ENCODE measurements at regions not wholly inside any gene's neighbourhood (a gene's known extent, or its start where the extent isn't known, plus 50 kb on each side); places are given as distances from the start of the nearest gene placed in this dataset.

GRCh38 chr3:115487968-115488367 is 135.3 kb upstream of the GAP43 start:
- Histone ChIP-seq H3K27ac (ENCODE audit: low read depth, low read length) (no peak overlapping the region), H3K36me3 (ENCODE audit: control insufficient read depth in 2 of 3, insufficient read depth in 3 of 3, low read length in 3 of 3) (no peaks in the 10 kb centered on the region), H3K4me3 (ENCODE audit: low read length) (no peak overlapping the region), H3K27me3 (ENCODE audit: control insufficient read depth in 2 of 2, insufficient read depth in 2 of 2, low read length in 2 of 2) (no peaks in the 10 kb centered on the region), H3K9me3 (ENCODE audit: control insufficient read depth in 2 of 3, low read length in 3 of 3) (no peaks in the 10 kb centered on the region), H3K4me1 (ENCODE audit: control insufficient read depth in 2 of 2, insufficient read depth in 2 of 2, low read length in 2 of 2) (no peaks in the 10 kb centered on the region)
- Mint-ChIP-seq H3K4me3 (no peak overlapping the region), H3K36me3 (no peaks in the 10 kb centered on the region), H3K9me3 (peaks cover 0 to 6% (median under 1%) of the 10 kb centered on the region in 11 donors), H3K27ac (no peak overlapping the region), H3K4me1 (no peaks in the 10 kb centered on the region), H3K27me3 (peaks cover 0 to 27% (median 10%) of the 10 kb centered on the region in 5 donors)
- DNase-seq = no peak
- CTCF ChIA-PET = no interaction called here
- intact Hi-C loops (cut with micrococcal nuclease) = no loop called here
- no peak for ATAC-seq
- POLR2A ChIA-PET = no interaction called here

GRCh38 chr3:115488409-115488808 is 134.9 kb upstream of the GAP43 start:
- ATAC-seq (no peak), DNase-seq (no peak)
- Histone ChIP-seq H3K36me3 (ENCODE audit: control insufficient read depth in 2 of 3, insufficient read depth in 3 of 3, low read length in 3 of 3) (no peaks in the 10 kb centered on the region), H3K9me3 (ENCODE audit: control insufficient read depth in 2 of 3, low read length in 3 of 3) (no peaks in the 10 kb centered on the region), H3K4me1 (ENCODE audit: control insufficient read depth in 2 of 2, insufficient read depth in 2 of 2, low read length in 2 of 2) (no peaks in the 10 kb centered on the region), H3K27ac (ENCODE audit: low read depth, low read length) (no peak overlapping the region), H3K4me3 (ENCODE audit: low read length) (no peak overlapping the region), H3K27me3 (ENCODE audit: control insufficient read depth in 2 of 2, insufficient read depth in 2 of 2, low read length in 2 of 2) (no peaks in the 10 kb centered on the region)
- intact Hi-C loops (cut with micrococcal nuclease) = no loop called here
- Mint-ChIP-seq H3K36me3 (no peaks in the 10 kb centered on the region), H3K9me3 (peaks cover 0 to 4% (median 0%) of the 10 kb centered on the region in 11 donors), H3K4me1 (no peaks in the 10 kb centered on the region), H3K27me3 (peaks cover 0 to 25% (median 11%) of the 10 kb centered on the region in 5 donors), H3K4me3 (no peak overlapping the region), H3K27ac (no peak overlapping the region)
- POLR2A ChIA-PET = no interaction called here
- CTCF ChIA-PET = no interaction called here

GRCh38 chr3:115494826-115495225 is 128.5 kb upstream of the GAP43 start:
- ChIA-PET POLR2A (no interaction called here), CTCF (no interaction called here)
- Histone ChIP-seq H3K9me3 (ENCODE audit: control insufficient read depth in 2 of 3, low read length in 3 of 3) (no peaks in the 10 kb centered on the region), H3K36me3 (ENCODE audit: control insufficient read depth in 2 of 3, insufficient read depth in 3 of 3, low read length in 3 of 3) (no peaks in the 10 kb centered on the region), H3K27ac (ENCODE audit: low read depth, low read length) (no peak overlapping the region), H3K4me3 (ENCODE audit: low read length) (no peak overlapping the region), H3K4me1 (ENCODE audit: control insufficient read depth in 2 of 2, insufficient read depth in 2 of 2, low read length in 2 of 2) (no peaks in the 10 kb centered on the region), H3K27me3 (ENCODE audit: control insufficient read depth in 2 of 2, insufficient read depth in 2 of 2, low read length in 2 of 2) (no peaks in the 10 kb centered on the region)
- Mint-ChIP-seq H3K36me3 (no peaks in the 10 kb centered on the region), H3K4me3 (no peak overlapping the region), H3K9me3 (peaks cover 0 to 4% (median 0%) of the 10 kb centered on the region in 11 donors), H3K4me1 (no peaks in the 10 kb centered on the region), H3K27me3 (peaks cover 4 to 29% (median 16%) of the 10 kb centered on the region in 5 donors), H3K27ac (no peak overlapping the region)
- no peak for DNase-seq
- intact Hi-C loops (cut with micrococcal nuclease) = no loop called here
- no peak for ATAC-seq

DNA sequence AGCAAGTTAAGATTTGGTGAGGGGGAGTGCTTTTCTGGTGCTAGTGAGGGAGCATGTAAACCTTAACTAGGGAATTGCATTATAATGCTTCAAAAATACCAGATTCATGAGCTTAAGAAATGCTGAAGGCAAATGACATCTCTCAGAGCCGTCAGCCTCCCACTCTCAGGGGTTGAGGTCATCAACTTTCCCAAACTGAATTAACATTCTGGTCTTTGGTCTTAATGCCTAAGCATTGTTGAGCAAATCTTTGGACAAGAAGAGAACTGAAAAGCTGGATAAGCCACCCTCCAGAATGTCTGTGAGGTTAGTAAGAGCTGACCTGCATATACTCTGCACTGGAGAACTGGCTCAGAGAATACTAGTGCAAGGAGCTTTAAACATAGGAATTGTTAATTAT is 124.9 kb upstream of the GAP43 start:
- H3K4me3 Mint-ChIP-seq = no peak overlapping the region
- no peak overlapping the region for H3K27ac Mint-ChIP-seq
- Histone ChIP-seq H3K4me1 (ENCODE audit: control insufficient read depth in 2 of 2, insufficient read depth in 2 of 2, low read length in 2 of 2) (no peaks in the 10 kb centered on the region), H3K9me3 (ENCODE audit: control insufficient read depth in 2 of 3, low read length in 3 of 3) (no peaks in the 10 kb centered on the region), H3K4me3 (ENCODE audit: low read length) (no peak overlapping the region), H3K27ac (ENCODE audit: low read depth, low read length) (no peak overlapping the region), H3K36me3 (ENCODE audit: control insufficient read depth in 2 of 3, insufficient read depth in 3 of 3, low read length in 3 of 3) (no peaks in the 10 kb centered on the region), H3K27me3 (ENCODE audit: control insufficient read depth in 2 of 2, insufficient read depth in 2 of 2, low read length in 2 of 2) (no peaks in the 10 kb centered on the region)
- no peak for ATAC-seq
- H3K9me3 Mint-ChIP-seq = peaks cover 0 to 4% (median 0%) of the 10 kb centered on the region in 11 donors
- no peaks in the 10 kb centered on the region for H3K36me3 Mint-ChIP-seq
- H3K4me1 Mint-ChIP-seq = no peaks in the 10 kb centered on the region
- CTCF ChIA-PET = no interaction called here
- intact Hi-C loops (cut with micrococcal nuclease) = no loop called here
- peaks cover 4 to 24% (median 21%) of the 10 kb centered on the region in 5 donors for H3K27me3 Mint-ChIP-seq
- no peak for DNase-seq
- POLR2A ChIA-PET = no interaction called here

DNA sequence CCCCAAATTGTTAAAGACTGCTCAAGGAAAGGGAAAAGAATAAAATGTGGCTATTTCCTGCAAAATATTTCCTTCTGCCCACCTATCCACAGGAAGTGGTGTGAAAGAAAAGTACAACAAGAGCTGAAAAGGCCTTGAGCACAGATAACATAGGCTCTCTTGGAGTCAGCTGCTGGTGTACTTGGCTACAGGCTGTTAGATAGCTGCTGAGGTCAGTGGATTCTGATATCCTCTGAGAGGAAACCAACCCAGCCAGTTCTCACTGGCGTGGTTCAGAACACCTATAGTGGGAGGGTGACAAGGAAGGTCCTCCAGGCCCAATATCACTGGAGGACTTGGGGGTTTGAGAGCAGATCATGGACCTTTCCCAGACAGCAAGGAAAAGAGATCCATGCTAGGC is 124.4 kb upstream of the GAP43 start:
- no peak overlapping the region for H3K27ac ChIP-seq (ENCODE audit: low read depth, low read length)
- H3K27me3 ChIP-seq (ENCODE audit: control insufficient read depth in 2 of 2, insufficient read depth in 2 of 2, low read length in 2 of 2) = no peaks in the 10 kb centered on the region
- H3K4me3 ChIP-seq (ENCODE audit: low read length) = no peak overlapping the region
- H3K9me3 Mint-ChIP-seq = peaks cover 0 to 4% (median 0%) of the 10 kb centered on the region in 11 donors
- DNase-seq (no peak), ATAC-seq (no peak)
- H3K27ac Mint-ChIP-seq = no peak overlapping the region
- H3K36me3 Mint-ChIP-seq = no peaks in the 10 kb centered on the region
- intact Hi-C loops (cut with micrococcal nuclease) = no loop called here
- H3K36me3 ChIP-seq (ENCODE audit: control insufficient read depth in 2 of 3, insufficient read depth in 3 of 3, low read length in 3 of 3) = no peaks in the 10 kb centered on the region
- POLR2A ChIA-PET = no interaction called here
- CTCF ChIA-PET = no interaction called here
- H3K4me3 Mint-ChIP-seq = no peak overlapping the region
- peaks cover 4 to 22% (median 18%) of the 10 kb centered on the region in 5 donors for H3K27me3 Mint-ChIP-seq
- H3K9me3 ChIP-seq (ENCODE audit: control insufficient read depth in 2 of 3, low read length in 3 of 3) = no peaks in the 10 kb centered on the region
- H3K4me1 ChIP-seq (ENCODE audit: control insufficient read depth in 2 of 2, insufficient read depth in 2 of 2, low read length in 2 of 2) = no peaks in the 10 kb centered on the region
- H3K4me1 Mint-ChIP-seq = no peaks in the 10 kb centered on the region

DNA sequence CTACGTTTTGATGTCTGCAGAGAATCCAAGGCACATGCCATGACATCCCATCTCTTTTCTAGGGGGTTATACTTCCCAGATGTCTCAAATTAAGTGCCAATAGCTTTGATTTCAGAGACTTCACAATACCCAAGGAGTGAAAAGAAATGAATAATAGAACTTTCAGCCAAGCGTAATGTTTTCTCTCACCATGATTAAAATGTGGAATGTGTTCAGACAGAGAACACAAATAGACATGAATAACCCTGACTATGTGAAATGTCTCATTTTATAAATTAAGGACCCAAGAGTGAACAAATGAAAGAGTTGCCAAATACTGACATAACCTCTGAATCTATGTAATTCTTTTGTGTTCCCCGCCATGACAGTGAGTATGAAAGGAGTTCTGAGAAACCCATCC is 123.6 kb upstream of the GAP43 start:
- ATAC-seq (no peak), DNase-seq (no peak)
- ChIA-PET POLR2A (no interaction called here), CTCF (no interaction called here)
- Mint-ChIP-seq H3K4me3 (no peak overlapping the region), H3K36me3 (no peaks in the 10 kb centered on the region), H3K9me3 (peaks cover 0 to 3% (median 0%) of the 10 kb centered on the region in 11 donors), H3K4me1 (no peaks in the 10 kb centered on the region), H3K27me3 (peaks cover 4 to 22% (median 16%) of the 10 kb centered on the region in 5 donors), H3K27ac (no peak overlapping the region)
- Histone ChIP-seq H3K27me3 (ENCODE audit: control insufficient read depth in 2 of 2, insufficient read depth in 2 of 2, low read length in 2 of 2) (no peaks in the 10 kb centered on the region), H3K4me3 (ENCODE audit: low read length) (no peak overlapping the region), H3K27ac (ENCODE audit: low read depth, low read length) (no peak overlapping the region), H3K36me3 (ENCODE audit: control insufficient read depth in 2 of 3, insufficient read depth in 3 of 3, low read length in 3 of 3) (no peaks in the 10 kb centered on the region), H3K9me3 (ENCODE audit: control insufficient read depth in 2 of 3, low read length in 3 of 3) (no peaks in the 10 kb centered on the region), H3K4me1 (ENCODE audit: control insufficient read depth in 2 of 2, insufficient read depth in 2 of 2, low read length in 2 of 2) (no peaks in the 10 kb centered on the region)
- intact Hi-C loops (cut with micrococcal nuclease) = no loop called here

- H3K27ac Mint-ChIP-seq = no peak overlapping the region
- Histone ChIP-seq H3K4me3 (ENCODE audit: low read length) (no peak overlapping the region), H3K4me1 (ENCODE audit: control insufficient read depth in 2 of 2, insufficient read depth in 2 of 2, low read length in 2 of 2) (no peaks in the 10 kb centered on the region), H3K9me3 (ENCODE audit: control insufficient read depth in 2 of 3, low read length in 3 of 3) (no peaks in the 10 kb centered on the region), H3K27ac (ENCODE audit: low read depth, low read length) (no peak overlapping the region), H3K36me3 (ENCODE audit: control insufficient read depth in 2 of 3, insufficient read depth in 3 of 3, low read length in 3 of 3) (no peaks in the 10 kb centered on the region), H3K27me3 (ENCODE audit: control insufficient read depth in 2 of 2, insufficient read depth in 2 of 2, low read length in 2 of 2) (no peaks in the 10 kb centered on the region)
- DNase-seq (no peak), ATAC-seq (no peak)
- ChIA-PET POLR2A (interaction anchor here (0.7 kb wide), 1 partner anchor 861 kb away, joined by 3 read pairs; no protein-coding TSS in a partner anchor), CTCF (no interaction called here)
- H3K9me3 Mint-ChIP-seq = peaks cover 0 to 9% (median 4%) of the 10 kb centered on the region in 11 donors
- intact Hi-C loops (cut with micrococcal nuclease) = no loop called here
- H3K27me3 Mint-ChIP-seq = peaks cover 0 to 22% (median 17%) of the 10 kb centered on the region in 5 donors
- no peaks in the 10 kb centered on the region for H3K36me3 Mint-ChIP-seq
- H3K4me1 Mint-ChIP-seq = no peaks in the 10 kb centered on the region
- H3K4me3 Mint-ChIP-seq = no peak overlapping the region
Observed at GRCh38 chr3:115500795-115501194, 122.5 kb upstream of the GAP43 start.

Measured in naive thymus-derived CD4-positive, alpha-beta T cell (primary cell).